ENCODE measurements at regions not wholly inside any gene's neighbourhood (a gene's known extent, or its start where the extent isn't known, plus 50 kb on each side); places are given as distances from the start of the nearest gene placed in this dataset.
"Not testable (repeated sequence)": the region's sequence is repeated elsewhere in the genome, so short reads cannot be mapped to it uniquely, and the experiment has no call there.

GRCh38 chr13:83730674-83731073 is 151.6 kb downstream of the SLITRK1 start:
- no peak for DNase-seq (ENCODE audit: low read depth)

GRCh38 chr13:83722443-83722842 is 159.8 kb downstream of the SLITRK1 start:
- DNase-seq (ENCODE audit: low read depth): no peak

GRCh38 chr13:83716121-83716520 is 166.2 kb downstream of the SLITRK1 start:
- DNase-seq (ENCODE audit: low read depth): no peak

DNA sequence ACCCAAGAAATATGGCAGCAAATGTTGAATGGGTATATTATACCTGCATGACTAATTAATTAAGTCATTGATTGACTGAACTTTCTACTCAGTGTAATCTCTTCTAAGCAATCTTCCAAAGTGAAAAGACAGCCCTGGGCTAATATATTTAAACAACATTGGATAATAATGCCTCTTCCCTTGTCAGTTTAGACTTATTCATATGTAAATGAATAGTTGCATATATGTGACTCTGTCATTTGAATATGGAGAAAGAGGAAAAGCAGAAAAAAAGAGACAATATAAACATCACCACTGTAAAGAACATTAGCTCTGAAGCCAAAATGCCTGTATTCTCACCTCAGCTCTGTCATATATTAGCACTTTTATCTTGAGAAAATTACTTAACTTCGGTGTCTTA is 168.0 kb downstream of the SLITRK1 start:
- DNase-seq (ENCODE audit: low read depth): no peak

DNA sequence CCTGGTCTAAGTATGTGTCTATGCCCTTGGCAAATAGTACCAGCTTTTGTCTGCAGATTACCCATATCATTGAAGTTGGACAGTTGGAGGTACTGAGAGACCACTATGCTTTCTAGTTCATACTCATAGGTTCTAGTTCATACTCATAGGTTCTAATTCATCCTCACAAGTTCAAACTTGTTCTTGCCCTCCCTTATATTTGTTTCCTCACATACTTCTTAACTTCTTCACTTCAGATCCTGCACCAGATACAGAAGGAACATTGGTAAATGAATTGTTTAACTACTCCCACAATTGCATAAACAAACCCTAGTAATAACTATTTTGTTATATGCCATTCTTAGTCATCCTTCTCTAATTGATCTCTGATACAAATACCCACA is 172.2 kb downstream of the SLITRK1 start:
- DNase-seq (ENCODE audit: low read depth): no peak

GRCh38 chr13:83709426-83710132 is 172.7 kb downstream of the SLITRK1 start:
- no peak for DNase-seq (ENCODE audit: low read depth)

DNA sequence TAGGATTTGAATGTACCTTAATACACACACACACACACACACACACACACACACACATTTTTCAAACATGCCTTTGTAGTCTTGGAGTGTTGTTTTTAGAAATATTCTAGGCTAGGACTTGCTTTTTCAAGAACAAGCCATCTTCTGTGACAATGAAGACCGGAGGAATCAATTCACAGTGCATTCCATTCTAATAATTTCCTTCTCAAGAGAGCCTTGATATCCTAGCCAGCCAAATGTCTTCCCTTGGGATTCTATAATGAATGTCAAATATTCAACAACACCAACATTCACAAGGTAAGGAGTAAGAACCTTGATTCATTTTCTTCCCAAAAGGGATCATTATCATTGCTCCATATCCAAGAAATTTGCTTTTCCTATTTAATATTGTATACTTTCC is 180.3 kb downstream of the SLITRK1 start:
- no peak for DNase-seq (ENCODE audit: low read depth)

- DNase-seq (ENCODE audit: low read depth): no peak
Measured at GRCh38 chr13:83692800-83693199, 189.5 kb downstream of the SLITRK1 start.

- DNase-seq (ENCODE audit: low read depth): no peak
Measured at GRCh38 chr13:83691966-83692365, 190.3 kb downstream of the SLITRK1 start.

DNA sequence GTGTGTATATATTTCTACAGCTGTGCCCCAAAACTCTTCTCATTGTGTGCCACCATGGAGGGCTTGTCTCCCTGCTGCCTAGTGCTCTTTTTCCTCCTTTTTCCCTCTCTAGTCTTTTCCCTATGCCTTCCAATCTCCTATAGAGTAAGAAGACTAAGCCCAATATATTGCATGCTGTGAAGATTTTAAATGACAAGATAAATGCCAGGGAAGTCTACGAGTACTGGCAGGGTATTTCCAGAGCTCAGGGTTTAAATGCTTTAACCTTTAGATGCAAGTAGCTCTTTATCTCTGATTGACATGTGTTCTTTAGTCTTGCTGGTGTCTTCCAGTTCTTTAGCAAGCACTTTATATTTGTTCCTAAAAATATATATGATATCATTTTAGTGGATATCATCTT is 200.7 kb downstream of the SLITRK1 start:
- DNase-seq (ENCODE audit: low read depth): no peak

GRCh38 chr13:83677985-83678384 is 204.3 kb downstream of the SLITRK1 start:
- no peak for DNase-seq (ENCODE audit: low read depth)

DNA sequence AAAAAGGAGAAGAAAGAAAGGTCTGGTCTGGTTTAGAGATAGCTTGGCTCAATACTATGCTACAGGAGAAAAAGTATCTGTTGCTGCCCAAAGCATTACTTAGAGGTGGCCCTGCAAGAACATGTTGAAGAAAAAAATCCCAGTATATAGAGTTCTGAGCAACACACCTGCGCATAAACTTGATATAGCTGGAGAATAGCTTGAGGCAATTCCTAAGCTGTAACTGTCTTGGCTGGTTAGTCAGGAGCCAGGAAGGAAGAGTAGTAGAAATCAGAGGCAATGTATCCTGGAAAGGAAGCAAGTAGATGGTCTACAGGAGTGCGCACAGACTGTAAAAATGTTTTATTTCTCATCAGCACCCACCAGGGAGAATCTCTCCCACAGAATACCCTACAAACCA is 209.7 kb downstream of the SLITRK1 start:
- no peak for DNase-seq (ENCODE audit: low read depth)

DNA sequence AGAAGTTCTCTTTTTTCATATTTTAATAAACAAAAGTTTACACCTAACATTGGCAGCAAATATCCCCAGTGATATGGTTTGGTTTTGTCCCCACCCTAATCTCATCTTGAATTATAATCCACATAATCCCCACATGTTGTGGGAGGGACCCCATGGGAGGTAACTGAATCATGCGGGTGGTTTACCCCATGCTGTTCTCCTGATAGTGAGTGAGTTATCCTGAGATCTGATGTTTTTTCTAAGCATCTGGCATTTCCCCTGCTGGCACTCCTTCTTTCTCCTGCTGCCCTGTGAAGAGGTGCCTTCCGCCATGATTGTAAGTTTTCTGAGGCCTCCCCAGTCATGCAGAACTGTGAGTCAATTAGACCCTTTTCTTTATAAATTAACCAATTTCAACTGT is 214.7 kb downstream of the SLITRK1 start:
- no peak for DNase-seq (ENCODE audit: low read depth)

DNA sequence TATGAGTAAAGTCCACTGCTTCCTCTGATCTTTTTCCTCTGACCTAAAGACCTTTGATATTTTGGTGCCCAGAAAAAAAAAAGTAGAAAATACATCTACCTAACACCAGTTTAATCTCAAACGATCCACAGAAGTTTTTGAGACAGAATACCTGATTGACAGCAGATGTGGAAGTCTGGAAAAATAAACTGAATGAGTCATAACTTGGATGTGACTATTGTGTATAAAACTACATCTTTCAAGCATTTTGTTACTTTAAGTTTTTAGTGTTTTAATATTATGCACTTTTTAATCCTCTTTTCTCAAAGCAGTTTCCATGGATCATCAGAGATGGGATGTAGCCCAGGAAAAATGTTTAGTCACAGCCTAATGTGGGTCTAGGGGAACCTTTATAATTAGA is 216.1 kb downstream of the SLITRK1 start:
- no peak for DNase-seq (ENCODE audit: low read depth)

- no peak for DNase-seq (ENCODE audit: low read depth)
Measured at GRCh38 chr13:83657281-83657680, 225.0 kb downstream of the SLITRK1 start.

DNA sequence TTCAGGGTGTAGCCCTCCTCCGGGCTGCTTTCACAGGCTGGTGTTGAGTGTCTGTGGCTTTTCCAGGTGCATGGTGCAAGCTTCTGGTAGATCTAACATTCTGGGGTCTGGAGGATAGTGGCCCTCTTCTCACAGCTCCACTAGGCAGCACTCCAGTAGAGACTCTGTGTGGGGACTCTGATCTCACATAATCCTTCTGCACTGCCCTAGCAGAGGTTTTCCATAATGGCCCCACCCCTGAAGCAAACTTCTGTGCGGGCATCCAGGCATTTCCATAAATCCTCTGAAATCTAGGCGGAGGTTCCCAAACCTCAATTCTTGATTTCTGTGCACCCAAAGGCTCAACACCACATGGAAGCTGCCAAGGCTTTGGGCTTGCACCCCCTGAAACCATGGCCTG is 239.7 kb downstream of the SLITRK1 start:
- DNase-seq (ENCODE audit: low read depth): not testable (repeated sequence)

DNA sequence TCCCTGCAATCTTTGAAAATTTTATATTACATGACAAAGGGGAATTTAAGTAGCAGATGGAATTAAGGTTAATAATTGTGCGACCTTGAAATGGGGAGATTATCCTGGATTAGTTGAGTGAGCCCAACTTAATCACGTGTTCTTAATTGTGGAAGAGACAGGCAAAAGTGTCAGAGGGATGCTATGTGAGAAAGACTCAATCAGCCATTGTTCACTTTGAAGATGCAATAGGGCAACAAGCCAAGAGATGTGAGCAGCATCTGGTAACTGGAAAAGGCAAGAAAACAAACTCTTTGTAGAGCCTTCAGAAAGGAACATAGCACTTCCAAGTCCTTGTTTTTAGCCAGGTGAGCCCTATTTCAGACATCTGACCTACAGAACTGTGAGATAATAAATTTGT is 247.7 kb downstream of the SLITRK1 start:
- DNase-seq (ENCODE audit: low read depth): no peak

- DNase-seq (ENCODE audit: low read depth): no peak
Measured at GRCh38 chr13:83633746-83634145, 248.5 kb downstream of the SLITRK1 start.

DNA sequence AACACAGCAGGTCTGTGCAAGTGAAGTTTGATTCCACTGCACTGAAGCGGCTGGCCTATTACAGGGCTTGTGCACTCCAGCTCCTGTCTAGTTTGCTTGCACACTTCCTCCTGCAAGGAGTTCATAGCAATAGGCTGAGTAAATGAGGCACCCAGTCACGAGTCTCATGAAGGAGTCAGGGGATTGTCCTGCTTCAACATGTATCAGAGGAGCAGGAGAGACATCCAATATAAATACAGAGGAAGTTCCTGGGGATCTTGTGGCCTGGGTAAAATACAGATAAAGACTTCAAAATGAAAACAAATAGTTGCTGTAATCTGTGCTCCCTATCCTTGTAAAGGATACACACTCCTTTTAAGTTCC is 259.9 kb downstream of the SLITRK1 start:
- no peak for DNase-seq (ENCODE audit: low read depth)

GRCh38 chr13:83621765-83622421 is 260.4 kb downstream of the SLITRK1 start:
- no peak for DNase-seq (ENCODE audit: low read depth)

DNA sequence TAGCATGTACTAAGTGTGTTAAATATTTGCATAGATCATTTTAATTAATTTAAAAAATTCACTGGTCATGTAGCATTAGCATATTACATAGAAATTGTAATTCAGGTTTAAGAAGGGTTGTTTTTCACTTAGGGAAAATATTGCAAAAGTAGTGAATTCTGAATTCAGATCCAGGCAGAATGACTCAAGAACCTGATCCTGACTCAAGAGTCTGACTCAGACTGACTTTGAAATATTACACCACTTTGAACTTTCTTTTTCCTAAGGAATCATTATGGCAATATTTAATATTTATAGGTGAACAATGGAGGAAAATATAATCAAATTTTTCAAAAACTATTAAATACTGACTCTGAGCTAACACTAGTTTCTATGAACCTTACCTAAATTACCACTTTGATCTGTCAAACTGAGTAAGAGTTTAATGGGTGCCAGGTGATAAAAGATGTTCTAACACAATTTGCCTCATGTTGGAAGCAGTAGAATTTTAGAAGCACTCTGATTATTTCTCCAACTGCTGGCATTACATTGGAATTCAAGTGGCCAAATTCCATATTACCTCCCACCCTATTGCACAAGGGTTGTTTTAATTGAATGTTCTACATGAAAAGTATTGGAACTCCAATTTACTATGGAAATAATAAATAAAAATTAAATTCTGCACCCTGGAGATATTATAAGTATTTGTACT is 261.6 kb downstream of the SLITRK1 start:
- no peak for DNase-seq (ENCODE audit: low read depth)

- no peak for DNase-seq (ENCODE audit: low read depth)
Measured at GRCh38 chr13:83618966-83619365, 263.3 kb downstream of the SLITRK1 start.

DNA sequence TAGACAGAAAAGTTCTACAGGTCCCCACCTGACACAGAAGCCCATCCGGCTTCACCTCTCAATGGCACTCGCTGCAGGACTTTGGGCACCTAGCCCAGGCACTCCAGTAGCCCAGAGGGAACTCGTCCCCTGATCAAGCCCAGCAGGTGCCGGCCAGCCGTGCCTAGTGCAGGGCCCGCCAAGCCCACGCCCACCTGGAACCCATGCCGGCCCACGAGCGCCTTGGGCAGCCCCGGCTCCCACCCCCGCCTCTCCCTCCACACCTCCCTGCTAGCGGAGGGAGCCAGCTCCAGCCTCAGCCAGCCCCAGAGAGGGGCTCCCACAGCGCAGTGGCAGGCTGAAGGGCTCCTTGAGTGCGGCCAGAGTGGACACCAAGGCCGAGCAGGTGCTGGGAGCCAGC is 268.8 kb downstream of the SLITRK1 start:
- no peak for DNase-seq (ENCODE audit: low read depth)

DNA sequence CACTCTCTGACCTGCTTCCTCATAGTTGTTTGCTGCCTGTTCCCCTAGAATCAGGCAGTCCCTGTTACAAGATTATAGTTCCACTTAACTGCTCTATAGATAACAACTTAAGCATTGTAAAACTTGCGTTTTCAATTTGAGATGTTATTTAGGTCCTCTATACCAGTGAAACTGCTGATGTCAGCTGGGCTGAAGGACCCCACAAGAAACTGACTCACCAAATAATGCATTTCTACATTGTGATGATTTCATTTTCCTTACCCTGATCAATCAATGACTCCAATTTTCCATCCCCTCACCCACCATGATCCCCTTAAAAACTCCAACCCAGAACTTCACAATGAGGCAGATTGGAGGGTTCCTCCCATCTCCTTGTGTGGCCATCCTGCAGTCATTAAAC is 280.7 kb downstream of the SLITRK1 start:
- no peak for DNase-seq (ENCODE audit: low read depth)
